Ishikawa (cell line): ENCODE measurements at regions not wholly inside any gene's neighbourhood (a gene's known extent, or its start where the extent isn't known, plus 50 kb on each side); places are given as distances from the start of the nearest gene placed in this dataset.

ENCODE experiments used
- CEBPB ChIP-seq: IDR thresholded peaks from 2 replicates; pipeline ENCODE4 v1.6.1; 2012
- CREB1 ChIP-seq: IDR thresholded peaks from 2 replicates; pipeline ENCODE4 v1.6.1; 2012; ENCODE audit warnings: low read depth
- EGR1 ChIP-seq: IDR thresholded peaks from 2 replicates; pipeline ENCODE4 v1.6.1; 2012
- EP300 ChIP-seq: IDR thresholded peaks from 2 replicates; pipeline ENCODE4 v1.6.1; 2012; ENCODE audit warnings: borderline replicate concordance
- FOXM1 ChIP-seq: IDR thresholded peaks from 2 replicates; pipeline ENCODE4 v1.6.1; 2012; ENCODE audit warnings: low read depth, borderline replicate concordance
- MAX ChIP-seq: IDR thresholded peaks from 2 replicates; pipeline ENCODE4 v1.6.1; 2012
- NFIC ChIP-seq: IDR thresholded peaks from 2 replicates; pipeline ENCODE4 v1.6.1; 2012
- RAD21 ChIP-seq: IDR thresholded peaks from 2 replicates; pipeline ENCODE4 v1.6.1; 2012; ENCODE audit warnings: low read depth
- REST ChIP-seq: IDR thresholded peaks from 2 replicates; pipeline ENCODE4 v1.6.1; 2012; ENCODE audit warnings: low read depth, mild to moderate bottlenecking
- TAF1 ChIP-seq: IDR thresholded peaks from 2 replicates; pipeline ENCODE4 v1.6.1; 2012; ENCODE audit warnings: low read depth, mild to moderate bottlenecking
- TCF12 ChIP-seq: IDR thresholded peaks from 2 replicates; pipeline ENCODE4 v1.6.1; 2012; ENCODE audit warnings: low read depth
- TEAD4 ChIP-seq: IDR thresholded peaks from 2 replicates; pipeline ENCODE4 v1.6.1; 2012
- USF1 ChIP-seq: IDR thresholded peaks from 2 replicates; pipeline ENCODE4 v1.6.1; 2012
- YY1 ChIP-seq: IDR thresholded peaks from 2 replicates; pipeline ENCODE4 v1.6.1; 2012; ENCODE audit warnings: low read depth
- ZBTB7A ChIP-seq: IDR thresholded peaks from 2 replicates; pipeline ENCODE4 v1.6.1; 2012; ENCODE audit warnings: low read depth

GRCh38 chr9:89246840-89247239, 64.2 kb upstream of the CKS2 start:
- TF ChIP-seq ZBTB7A (no peak), TAF1 (no peak), CEBPB (no peak), USF1 (no peak), TCF12 (no peak), EP300 (no peak), EGR1 (no peak), NFIC (no peak)

GRCh38 chr9:89247431-89248353, 63.3 kb upstream of the CKS2 start:
- TF ChIP-seq EP300 = no peak
- TF ChIP-seq USF1 = no peak

- TF ChIP-seq ZBTB7A (no peak), REST (no peak), CREB1 (no peak), CEBPB (no peak), NFIC (no peak), TCF12 (no peak), FOXM1 (no peak), YY1 (no peak), EGR1 (no peak), RAD21 (no peak), EP300 (no peak), TAF1 (no peak), TEAD4 (no peak), MAX (no peak), USF1 (no peak)
Measured at GRCh38 chr9:89249001-89249400, 62.0 kb upstream of the CKS2 start.

GRCh38 chr9:89252651-89253267, 58.2 kb upstream of the CKS2 start:
- TF ChIP-seq NFIC (no peak), RAD21 (no peak), EP300 (no peak), TAF1 (no peak), CREB1 (no peak), EGR1 (no peak)

- no peak for TF ChIP-seq RAD21
- TF ChIP-seq FOXM1 = no peak
- TF ChIP-seq EGR1 = no peak
- TF ChIP-seq MAX = no peak
- no peak for TF ChIP-seq TEAD4
- TF ChIP-seq CEBPB = no peak
- TF ChIP-seq YY1 = no peak
- TF ChIP-seq REST = no peak
- no peak for TF ChIP-seq ZBTB7A
- no peak for TF ChIP-seq TCF12
- no peak for TF ChIP-seq TAF1
- TF ChIP-seq CREB1 = no peak
- TF ChIP-seq EP300 = no peak
- no peak for TF ChIP-seq NFIC
- TF ChIP-seq USF1 = no peak
Measured at GRCh38 chr9:89254058-89254772, 56.8 kb upstream of the CKS2 start.
